ENCODE measurements at regions not wholly inside any gene's neighbourhood (a gene's known extent, or its start where the extent isn't known, plus 50 kb on each side); places are given as distances from the start of the nearest gene placed in this dataset.

DNA sequence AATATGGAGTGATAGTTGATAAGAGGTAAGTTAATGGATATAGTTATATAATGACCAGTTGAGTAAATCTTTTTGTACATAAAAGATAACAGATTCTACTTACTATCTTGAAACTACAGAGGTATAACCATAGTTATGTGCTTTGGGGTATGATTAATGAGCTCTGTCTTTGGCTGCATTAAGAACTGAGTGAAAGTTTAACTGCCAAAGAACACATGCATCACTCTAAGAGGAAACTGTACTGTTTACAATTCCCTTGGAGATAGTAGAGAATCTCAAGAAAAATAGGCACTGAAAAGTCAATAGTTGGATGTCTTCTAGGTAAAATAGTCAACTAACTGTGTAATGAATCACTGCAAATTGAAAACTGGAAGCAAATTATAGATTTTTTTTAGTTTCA lies 1129.5 kb downstream of the EPHA7 start:
- no peak for TF ChIP-seq CTCF (IDR thresholded peaks at IDR 0.05)
- no peak for TF ChIP-seq POLR2A (IDR thresholded peaks at IDR 0.05)

All from body of pancreas (tissue), 4 donors.